Ishikawa (cell line): ENCODE measurements at regions not wholly inside any gene's neighbourhood (a gene's known extent, or its start where the extent isn't known, plus 50 kb on each side); places are given as distances from the start of the nearest gene placed in this dataset.

Source experiments
- CEBPB ChIP-seq: IDR thresholded peaks from 2 replicates; pipeline ENCODE4 v1.6.1; 2012
- CREB1 ChIP-seq: IDR thresholded peaks from 2 replicates; pipeline ENCODE4 v1.6.1; 2012; ENCODE audit warnings: low read depth
- EGR1 ChIP-seq: IDR thresholded peaks from 2 replicates; pipeline ENCODE4 v1.6.1; 2012
- EP300 ChIP-seq: IDR thresholded peaks from 2 replicates; pipeline ENCODE4 v1.6.1; 2012; ENCODE audit warnings: borderline replicate concordance
- FOXM1 ChIP-seq: IDR thresholded peaks from 2 replicates; pipeline ENCODE4 v1.6.1; 2012; ENCODE audit warnings: low read depth, borderline replicate concordance
- MAX ChIP-seq: IDR thresholded peaks from 2 replicates; pipeline ENCODE4 v1.6.1; 2012
- NFIC ChIP-seq: IDR thresholded peaks from 2 replicates; pipeline ENCODE4 v1.6.1; 2012
- RAD21 ChIP-seq: IDR thresholded peaks from 2 replicates; pipeline ENCODE4 v1.6.1; 2012; ENCODE audit warnings: low read depth
- REST ChIP-seq: IDR thresholded peaks from 2 replicates; pipeline ENCODE4 v1.6.1; 2012; ENCODE audit warnings: low read depth, mild to moderate bottlenecking
- TAF1 ChIP-seq: IDR thresholded peaks from 2 replicates; pipeline ENCODE4 v1.6.1; 2012; ENCODE audit warnings: low read depth, mild to moderate bottlenecking
- TCF12 ChIP-seq: IDR thresholded peaks from 2 replicates; pipeline ENCODE4 v1.6.1; 2012; ENCODE audit warnings: low read depth
- TEAD4 ChIP-seq: IDR thresholded peaks from 2 replicates; pipeline ENCODE4 v1.6.1; 2012
- USF1 ChIP-seq: IDR thresholded peaks from 2 replicates; pipeline ENCODE4 v1.6.1; 2012
- YY1 ChIP-seq: IDR thresholded peaks from 2 replicates; pipeline ENCODE4 v1.6.1; 2012; ENCODE audit warnings: low read depth
- ZBTB7A ChIP-seq: IDR thresholded peaks from 2 replicates; pipeline ENCODE4 v1.6.1; 2012; ENCODE audit warnings: low read depth

GRCh38 chr14:58844544-58844943 is 206.8 kb downstream of the DACT1 start:
- TF ChIP-seq MAX (no peak), EP300 (no peak), FOXM1 (no peak), YY1 (no peak), RAD21 (no peak), CEBPB (no peak), TEAD4 (no peak), USF1 (no peak), TAF1 (no peak), REST (no peak), TCF12 (no peak)

GRCh38 chr14:58846682-58847465 is 209.1 kb downstream of the DACT1 start:
- TF ChIP-seq REST, result no peak
- no peak for TF ChIP-seq ZBTB7A
- no peak for TF ChIP-seq NFIC
- no peak for TF ChIP-seq CREB1
- no peak for TF ChIP-seq MAX
- TF ChIP-seq TCF12, result no peak

- TF ChIP-seq CREB1 (no peak), TEAD4 (no peak), MAX (no peak), TAF1 (no peak), YY1 (no peak), USF1 (no peak), FOXM1 (no peak), CEBPB (no peak), TCF12 (no peak), RAD21 (no peak), REST (no peak), ZBTB7A (no peak), EP300 (no peak), EGR1 (no peak), NFIC (no peak)
Observed at GRCh38 chr14:58848365-58848764, 210.6 kb downstream of the DACT1 start.

GRCh38 chr14:58849601-58850000 is 211.8 kb downstream of the DACT1 start:
- TF ChIP-seq CEBPB (no peak), EGR1 (no peak), FOXM1 (no peak), TCF12 (no peak)

- TF ChIP-seq TAF1 (no peak), REST (no peak), RAD21 (no peak), TCF12 (no peak), EGR1 (no peak), CEBPB (no peak), NFIC (no peak), ZBTB7A (no peak), MAX (no peak), CREB1 (no peak), YY1 (no peak), FOXM1 (no peak)
Observed at GRCh38 chr14:58850011-58850410, 212.2 kb downstream of the DACT1 start.
